ENCODE measurements at regions not wholly inside any gene's neighbourhood (a gene's known extent, or its start where the extent isn't known, plus 50 kb on each side); places are given as distances from the start of the nearest gene placed in this dataset.

DNA sequence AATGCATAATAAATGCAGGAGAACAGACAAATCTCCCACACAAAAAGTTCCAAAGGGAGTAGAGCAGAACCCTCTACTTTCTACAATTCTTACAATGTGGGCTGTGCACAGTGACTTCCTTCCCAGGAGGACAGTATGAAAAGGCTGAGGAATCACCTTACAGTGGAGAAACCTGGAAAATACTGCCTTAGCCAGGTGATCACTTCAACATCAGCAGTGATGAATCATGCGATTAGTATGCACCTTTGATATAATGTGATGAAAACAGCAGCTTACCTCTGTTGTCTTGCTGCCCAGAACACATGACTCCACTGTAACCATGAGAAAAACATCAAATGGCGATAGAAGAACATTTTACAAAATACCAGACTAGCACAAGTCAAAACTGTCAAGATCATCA lies 329.7 kb upstream of the POM121L12 start:
- TF ChIP-seq, protein P1, sequence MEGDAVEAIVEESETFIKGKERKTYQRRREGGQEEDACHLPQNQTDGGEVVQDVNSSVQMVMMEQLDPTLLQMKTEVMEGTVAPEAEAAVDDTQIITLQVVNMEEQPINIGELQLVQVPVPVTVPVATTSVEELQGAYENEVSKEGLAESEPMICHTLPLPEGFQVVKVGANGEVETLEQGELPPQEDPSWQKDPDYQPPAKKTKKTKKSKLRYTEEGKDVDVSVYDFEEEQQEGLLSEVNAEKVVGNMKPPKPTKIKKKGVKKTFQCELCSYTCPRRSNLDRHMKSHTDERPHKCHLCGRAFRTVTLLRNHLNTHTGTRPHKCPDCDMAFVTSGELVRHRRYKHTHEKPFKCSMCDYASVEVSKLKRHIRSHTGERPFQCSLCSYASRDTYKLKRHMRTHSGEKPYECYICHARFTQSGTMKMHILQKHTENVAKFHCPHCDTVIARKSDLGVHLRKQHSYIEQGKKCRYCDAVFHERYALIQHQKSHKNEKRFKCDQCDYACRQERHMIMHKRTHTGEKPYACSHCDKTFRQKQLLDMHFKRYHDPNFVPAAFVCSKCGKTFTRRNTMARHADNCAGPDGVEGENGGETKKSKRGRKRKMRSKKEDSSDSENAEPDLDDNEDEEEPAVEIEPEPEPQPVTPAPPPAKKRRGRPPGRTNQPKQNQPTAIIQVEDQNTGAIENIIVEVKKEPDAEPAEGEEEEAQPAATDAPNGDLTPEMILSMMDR (IDR thresholded peaks at IDR 0.05) = no peak
- TF ChIP-seq POLR2A (IDR thresholded peaks at IDR 0.05; ENCODE audit: low read depth) (no peak), EP300 (IDR thresholded peaks at IDR 0.05) (no peak), POLR2AphosphoS5 (IDR thresholded peaks at IDR 0.05) (no peak)
- Histone ChIP-seq H3K36me3 (no peaks in the 10 kb centered on the region), H3K4me1 (no peaks in the 10 kb centered on the region), H3K27ac (replicated peaks in 1 of 4) (no peak overlapping the region), H3K4me3 (no peak overlapping the region), H3K9me3 (peaks cover 0 to 13% (median 0%) of the 10 kb centered on the region in 4 donors), H3K27me3 (no peaks in the 10 kb centered on the region)
- 81% methylated on average over 2 of the region's 2 CpGs for WGBS
- no peak for DNase-seq (ENCODE audit: extremely low spot score)
- intact Hi-C loops (cut with DNase I) = no loop called here

DNA sequence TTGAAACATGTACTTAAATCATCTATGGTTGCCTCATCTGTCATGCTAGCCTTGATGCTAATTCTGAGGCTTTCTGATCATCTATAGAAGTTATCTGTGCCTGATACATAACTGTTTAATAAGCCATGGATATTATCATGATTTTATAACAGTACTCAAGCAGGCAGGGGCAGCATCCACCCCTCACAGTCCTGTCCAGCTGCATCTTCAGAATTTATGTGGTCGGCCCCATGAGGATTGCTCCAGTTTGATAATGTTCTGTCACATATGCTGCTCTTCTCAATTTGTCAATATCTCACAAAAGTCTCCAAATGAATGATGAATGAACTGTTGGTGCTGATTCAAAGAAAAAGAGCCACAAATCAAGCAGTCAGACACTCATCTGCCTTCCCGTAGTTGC lies 335.1 kb upstream of the POM121L12 start:
- intact Hi-C loops (cut with DNase I) = no loop called here
- DNase-seq (ENCODE audit: extremely low spot score) = no peak
- 92% methylated on average over 2 of the region's 2 CpGs for WGBS
- peaks cover 0 to 5% (median 0%) of the 10 kb centered on the region in 4 donors for H3K4me1 ChIP-seq
- H3K4me3 ChIP-seq = no peak overlapping the region
- TF ChIP-seq POLR2AphosphoS5 (IDR thresholded peaks at IDR 0.05) (no peak), POLR2A (IDR thresholded peaks at IDR 0.05; ENCODE audit: low read depth) (no peak), EP300 (IDR thresholded peaks at IDR 0.05) (no peak)
- H3K27me3 ChIP-seq = no peaks in the 10 kb centered on the region
- no peaks in the 10 kb centered on the region for H3K9me3 ChIP-seq
- no peaks in the 10 kb centered on the region for H3K36me3 ChIP-seq
- H3K27ac ChIP-seq (replicated peaks in 1 of 4) = no peak overlapping the region

DNA sequence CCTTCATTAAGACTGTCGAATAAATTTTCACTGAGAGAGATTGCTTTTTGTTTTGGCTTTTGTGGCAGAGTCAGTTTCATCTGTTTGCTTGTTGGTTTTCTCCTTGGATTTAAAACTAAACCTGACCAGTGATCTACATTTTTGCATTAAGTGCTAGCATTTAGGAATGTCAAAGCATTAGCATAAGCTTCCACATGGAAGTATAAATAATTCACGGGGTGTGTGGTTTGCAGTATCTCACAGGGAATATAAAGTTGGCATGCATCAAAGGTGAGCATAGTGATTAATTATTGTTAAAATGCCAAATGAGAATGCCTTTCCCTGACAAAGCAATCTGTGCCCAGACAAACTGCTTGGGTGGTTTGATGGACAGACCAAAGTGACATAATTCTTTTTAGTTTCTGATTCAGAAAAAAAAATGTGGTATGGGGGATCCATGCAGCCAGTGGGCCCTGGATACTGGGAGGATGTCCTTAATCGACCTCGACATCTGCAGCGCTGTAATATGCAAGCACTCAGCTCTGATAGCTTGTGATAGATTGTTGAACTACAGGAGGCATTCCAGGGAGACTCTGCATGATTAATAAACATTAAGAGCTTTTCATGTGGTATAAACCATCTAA lies 339.3 kb upstream of the POM121L12 start:
- Histone ChIP-seq H3K9me3 (no peaks in the 10 kb centered on the region), H3K36me3 (no peaks in the 10 kb centered on the region), H3K4me1 (peaks cover 0 to 5% (median 0%) of the 10 kb centered on the region in 4 donors), H3K27ac (replicated peaks in 1 of 4) (no peak overlapping the region), H3K27me3 (no peaks in the 10 kb centered on the region), H3K4me3 (no peak overlapping the region)
- 20% methylated on average over 5 of the region's 5 CpGs for WGBS
- TF ChIP-seq POLR2A (IDR thresholded peaks at IDR 0.05; ENCODE audit: low read depth) (no peak), EP300 (IDR thresholded peaks at IDR 0.05) (no peak), POLR2AphosphoS5 (IDR thresholded peaks at IDR 0.05) (no peak)
- TF ChIP-seq, protein P1 (IDR thresholded peaks at IDR 0.05) = no peak
- intact Hi-C loops (cut with DNase I) = no loop called here
- DNase-seq (ENCODE audit: extremely low spot score) = no peak

DNA sequence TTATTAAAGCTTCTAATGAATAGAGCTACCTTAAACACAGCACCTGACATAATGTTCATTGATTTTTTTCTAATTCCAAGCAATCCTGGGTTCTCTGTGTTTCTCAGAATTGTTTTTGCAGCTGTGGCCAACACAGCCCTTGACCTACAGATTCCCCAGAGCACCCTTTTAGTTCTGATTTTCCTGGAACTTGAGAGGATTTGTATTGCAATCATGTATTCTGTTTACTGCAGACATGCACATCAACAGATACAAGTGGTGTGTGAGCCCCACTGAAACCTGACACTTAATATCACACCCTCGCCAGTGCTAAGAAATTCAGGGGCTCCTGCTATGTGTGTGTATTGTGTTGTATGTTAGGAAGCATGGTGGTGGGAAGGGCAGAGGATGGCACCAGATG lies 344.2 kb upstream of the POM121L12 start:
- H3K4me3 ChIP-seq = no peak overlapping the region
- WGBS = 86% methylated on average over 1 of the region's 1 CpG
- no peak overlapping the region for H3K27ac ChIP-seq (replicated peaks in 1 of 4)
- no peaks in the 10 kb centered on the region for H3K9me3 ChIP-seq
- H3K4me1 ChIP-seq = peaks cover 0 to 3% (median 0%) of the 10 kb centered on the region in 4 donors
- H3K27me3 ChIP-seq = no peaks in the 10 kb centered on the region
- TF ChIP-seq, protein P1 (IDR thresholded peaks at IDR 0.05) = no peak
- no peak for TF ChIP-seq POLR2A (IDR thresholded peaks at IDR 0.05; ENCODE audit: low read depth)
- TF ChIP-seq EP300 (IDR thresholded peaks at IDR 0.05) = no peak
- TF ChIP-seq POLR2AphosphoS5 (IDR thresholded peaks at IDR 0.05) = no peak
- no peaks in the 10 kb centered on the region for H3K36me3 ChIP-seq
- intact Hi-C loops (cut with DNase I) = no loop called here
- DNase-seq (ENCODE audit: extremely low spot score) = no peak

DNA sequence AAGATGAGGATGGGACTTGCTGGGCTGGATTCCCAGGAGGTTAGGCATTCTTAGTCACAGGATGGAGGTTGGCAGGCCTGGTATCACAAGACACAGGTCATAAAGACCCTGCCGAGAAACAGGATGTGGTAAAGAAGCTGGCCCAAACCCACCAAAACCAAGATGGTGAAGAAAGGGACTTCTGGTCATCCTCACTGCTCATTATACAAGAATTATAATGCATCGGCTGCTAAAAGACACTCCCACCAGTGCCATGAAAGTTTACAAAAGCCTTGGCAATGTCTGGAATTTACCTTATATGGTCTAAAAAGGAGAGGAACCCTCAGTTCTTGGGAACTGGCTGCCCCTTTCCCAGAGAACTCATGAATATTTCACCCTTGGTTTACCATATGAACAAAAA lies 345.5 kb upstream of the POM121L12 start:
- 80% methylated on average over 2 of the region's 2 CpGs for WGBS
- DNase-seq (ENCODE audit: extremely low spot score) = no peak
- Histone ChIP-seq H3K36me3 (no peaks in the 10 kb centered on the region), H3K27me3 (no peaks in the 10 kb centered on the region), H3K4me1 (no peaks in the 10 kb centered on the region), H3K4me3 (no peak overlapping the region), H3K9me3 (no peaks in the 10 kb centered on the region), H3K27ac (replicated peaks in 1 of 4) (no peak overlapping the region)
- no peak for TF ChIP-seq POLR2A (IDR thresholded peaks at IDR 0.05; ENCODE audit: low read depth)
- no peak for TF ChIP-seq EP300 (IDR thresholded peaks at IDR 0.05)
- TF ChIP-seq, protein P1 (IDR thresholded peaks at IDR 0.05) = no peak
- TF ChIP-seq POLR2AphosphoS5 (IDR thresholded peaks at IDR 0.05) = no peak
- intact Hi-C loops (cut with DNase I) = no loop called here
